ENCODE measurements at regions not wholly inside any gene's neighbourhood (a gene's known extent, or its start where the extent isn't known, plus 50 kb on each side); places are given as distances from the start of the nearest gene placed in this dataset.
"Not testable (repeated sequence)": the region's sequence is repeated elsewhere in the genome, so short reads cannot be mapped to it uniquely, and the experiment has no call there.

DNA sequence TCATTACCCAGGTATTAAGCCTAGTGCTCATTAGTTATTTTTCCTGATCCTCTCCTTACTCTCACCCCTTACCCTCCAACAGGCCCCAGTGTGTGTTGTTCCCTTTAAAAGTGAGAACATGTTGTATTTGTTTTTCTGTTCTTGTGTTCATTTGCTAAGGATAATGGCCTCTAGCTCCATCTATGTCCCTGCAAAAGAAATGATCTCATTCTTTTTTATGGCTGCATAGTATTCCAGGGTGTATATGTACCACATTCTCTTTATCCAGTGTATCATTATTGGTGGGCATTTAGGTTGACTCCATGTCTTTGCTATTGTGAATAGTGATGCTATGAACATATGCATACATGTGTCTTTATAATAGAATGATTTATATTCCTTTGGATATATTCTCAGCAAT lies 185.0 kb upstream of the SMIM30 start:
- DNase-seq; H3K79me1 ChIP-seq (replicated peaks; ENCODE audit: low read length, poor library complexity, severe bottlenecking); H2AK5ac ChIP-seq (ENCODE audit: low read length, severe bottlenecking); H3K4ac ChIP-seq (ENCODE audit: low read depth in 1 of 2, low read length in 2 of 2); H3K9me3 ChIP-seq (ENCODE audit: control insufficient read depth, low read length); H3K18ac ChIP-seq (ENCODE audit: low read depth in 1 of 2, low read length in 2 of 2); H3K27me3 ChIP-seq (ENCODE audit: control insufficient read depth in 1 of 2, insufficient read depth in 1 of 2, low read length in 2 of 2); H3K14ac ChIP-seq (ENCODE audit: low read length in 2 of 2); H3K4me1 ChIP-seq (ENCODE audit: control insufficient read depth, insufficient read depth, low read depth, low read length); H3K4me3 ChIP-seq (ENCODE audit: insufficient read depth in 1 of 2, low read depth in 1 of 2, low read length in 2 of 2); H3K23ac ChIP-seq (ENCODE audit: low read length in 2 of 2); H3K4me2 ChIP-seq (ENCODE audit: low read length, poor library complexity, severe bottlenecking); H2BK120ac ChIP-seq (ENCODE audit: low read depth, low read length); H2AFZ ChIP-seq (ENCODE audit: low read depth, low read length); H3K9ac ChIP-seq (ENCODE audit: low read length); H2BK5ac ChIP-seq (ENCODE audit: low read depth, low read length, poor library complexity, severe bottlenecking); H4K8ac ChIP-seq (ENCODE audit: low read length); H4K91ac ChIP-seq (ENCODE audit: low read length); H3K36me3 ChIP-seq (ENCODE audit: control insufficient read depth in 1 of 2, insufficient read depth in 2 of 2, low read depth in 1 of 2, low read length in 2 of 2); H3K27ac ChIP-seq (ENCODE audit: low read length, poor library complexity, severe bottlenecking); H2BK15ac ChIP-seq (ENCODE audit: low read depth, poor library complexity, severe bottlenecking); H2BK12ac ChIP-seq (ENCODE audit: low read length in 2 of 2): not testable (repeated sequence)

DNA sequence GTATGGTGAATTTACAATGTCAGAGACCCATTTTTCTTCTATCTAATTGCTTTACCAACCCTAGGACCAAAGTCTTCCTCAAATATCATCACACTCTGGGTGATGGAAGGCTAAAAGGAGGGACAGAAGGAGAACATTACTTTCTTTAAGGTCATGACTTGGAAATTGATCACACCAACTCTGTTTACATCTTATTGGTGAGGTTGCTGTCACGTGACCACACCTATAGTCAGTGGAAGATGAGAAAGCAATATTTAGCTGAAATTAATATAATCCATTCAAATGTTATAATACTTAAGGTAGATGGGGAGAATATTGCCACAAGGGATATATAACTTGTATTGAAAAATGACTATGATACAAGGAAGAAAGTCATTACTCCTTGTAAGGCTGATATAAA lies 183.6 kb upstream of the SMIM30 start:
- no peak for DNase-seq
- no peak overlapping the region for H2BK5ac ChIP-seq (ENCODE audit: low read depth, low read length, poor library complexity, severe bottlenecking)
- H3K14ac ChIP-seq (ENCODE audit: low read length in 2 of 2) = no peak overlapping the region
- WGBS = no CpG with 5 or more reads among the region's 1 CpG
- H2BK15ac ChIP-seq (ENCODE audit: low read depth, poor library complexity, severe bottlenecking) = no peak overlapping the region
- H3K4me3 ChIP-seq (ENCODE audit: insufficient read depth in 1 of 2, low read depth in 1 of 2, low read length in 2 of 2) = no peak overlapping the region
- no peaks in the 10 kb centered on the region for H3K27me3 ChIP-seq (ENCODE audit: control insufficient read depth in 1 of 2, insufficient read depth in 1 of 2, low read length in 2 of 2)
- H2AK5ac ChIP-seq (ENCODE audit: low read length, severe bottlenecking) = no peak overlapping the region
- no peak overlapping the region for H3K27ac ChIP-seq (ENCODE audit: low read length, poor library complexity, severe bottlenecking)
- no peak overlapping the region for H3K23ac ChIP-seq (ENCODE audit: low read length in 2 of 2)
- H2AFZ ChIP-seq (ENCODE audit: low read depth, low read length) = no peak overlapping the region
- no peak overlapping the region for H3K9ac ChIP-seq (ENCODE audit: low read length)
- no peaks in the 10 kb centered on the region for H3K4me1 ChIP-seq (ENCODE audit: control insufficient read depth, insufficient read depth, low read depth, low read length)
- no peak overlapping the region for H3K4me2 ChIP-seq (ENCODE audit: low read length, poor library complexity, severe bottlenecking)
- no peak overlapping the region for H2BK120ac ChIP-seq (ENCODE audit: low read depth, low read length)
- no peak overlapping the region for H2BK12ac ChIP-seq (ENCODE audit: low read length in 2 of 2)
- no peaks in the 10 kb centered on the region for H3K36me3 ChIP-seq (ENCODE audit: control insufficient read depth in 1 of 2, insufficient read depth in 2 of 2, low read depth in 1 of 2, low read length in 2 of 2)
- H3K9me3 ChIP-seq (ENCODE audit: control insufficient read depth, low read length) = peaks cover 3% of the 10 kb centered on the region
- H3K18ac ChIP-seq (ENCODE audit: low read depth in 1 of 2, low read length in 2 of 2) = no peak overlapping the region
- H3K4ac ChIP-seq (ENCODE audit: low read depth in 1 of 2, low read length in 2 of 2) = no peak overlapping the region
- no peaks in the 10 kb centered on the region for H3K79me1 ChIP-seq (replicated peaks; ENCODE audit: low read length, poor library complexity, severe bottlenecking)
- no peak overlapping the region for H4K91ac ChIP-seq (ENCODE audit: low read length)
- H4K8ac ChIP-seq (ENCODE audit: low read length) = no peak overlapping the region

DNA sequence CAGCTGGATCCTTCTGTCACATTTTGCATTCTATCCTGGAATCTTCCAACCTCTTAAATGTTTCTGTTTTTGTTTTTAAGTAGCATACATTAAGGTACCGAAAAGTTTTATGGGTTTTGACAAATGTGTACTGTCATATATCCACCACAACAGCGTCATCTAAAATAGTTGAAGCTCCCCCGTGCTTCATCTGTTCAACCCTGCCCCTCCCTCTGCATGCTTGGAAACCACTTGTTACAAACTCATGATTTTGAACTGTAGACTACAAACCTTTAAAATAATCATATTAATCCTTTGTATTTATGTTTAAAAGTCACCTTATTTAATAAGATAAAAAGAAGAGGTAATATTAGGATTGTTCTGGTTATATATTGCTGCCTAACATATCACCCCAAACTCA lies 182.8 kb upstream of the SMIM30 start:
- Histone ChIP-seq H2AFZ (ENCODE audit: low read depth, low read length) (no peak overlapping the region), H2BK5ac (ENCODE audit: low read depth, low read length, poor library complexity, severe bottlenecking) (no peak overlapping the region)
- WGBS = no CpG with 5 or more reads among the region's 3 CpGs

DNA sequence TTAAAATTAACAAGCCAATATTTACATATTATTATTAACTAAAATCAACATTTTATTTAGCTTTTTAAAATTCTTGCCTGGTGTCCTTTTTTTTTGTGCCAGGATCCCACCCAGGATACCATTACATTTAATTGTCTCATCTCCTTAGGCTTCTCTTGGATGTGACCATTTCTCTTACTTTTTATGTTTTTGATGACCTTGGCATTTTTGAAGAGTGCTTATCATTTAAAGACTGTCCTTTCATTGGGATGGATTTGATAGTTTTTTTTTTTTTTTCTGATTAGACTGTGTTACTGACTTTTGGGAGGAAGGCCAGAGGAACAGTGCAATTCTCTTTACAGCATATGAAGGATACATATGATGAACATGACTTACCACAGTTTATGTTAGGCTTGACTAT lies 181.4 kb upstream of the SMIM30 start:
- no peaks in the 10 kb centered on the region for H3K9me3 ChIP-seq (ENCODE audit: control insufficient read depth, low read length)
- H2AK5ac ChIP-seq (ENCODE audit: low read length, severe bottlenecking) = no peak overlapping the region
- no peak overlapping the region for H3K4ac ChIP-seq (ENCODE audit: low read depth in 1 of 2, low read length in 2 of 2)
- H3K4me2 ChIP-seq (ENCODE audit: low read length, poor library complexity, severe bottlenecking) = no peak overlapping the region
- H2BK5ac ChIP-seq (ENCODE audit: low read depth, low read length, poor library complexity, severe bottlenecking) = no peak overlapping the region
- DNase-seq = no peak
- no peak overlapping the region for H4K8ac ChIP-seq (ENCODE audit: low read length)
- no peak overlapping the region for H2BK12ac ChIP-seq (ENCODE audit: low read length in 2 of 2)
- no peak overlapping the region for H4K91ac ChIP-seq (ENCODE audit: low read length)
- H2BK15ac ChIP-seq (ENCODE audit: low read depth, poor library complexity, severe bottlenecking) = no peak overlapping the region
- no peak overlapping the region for H2AFZ ChIP-seq (ENCODE audit: low read depth, low read length)
- H3K9ac ChIP-seq (ENCODE audit: low read length) = no peak overlapping the region
- no peaks in the 10 kb centered on the region for H3K79me1 ChIP-seq (replicated peaks; ENCODE audit: low read length, poor library complexity, severe bottlenecking)
- no peak overlapping the region for H3K27ac ChIP-seq (ENCODE audit: low read length, poor library complexity, severe bottlenecking)
- H3K23ac ChIP-seq (ENCODE audit: low read length in 2 of 2) = no peak overlapping the region
- H3K18ac ChIP-seq (ENCODE audit: low read depth in 1 of 2, low read length in 2 of 2) = no peak overlapping the region
- no peak overlapping the region for H2BK120ac ChIP-seq (ENCODE audit: low read depth, low read length)
- no peak overlapping the region for H3K4me3 ChIP-seq (ENCODE audit: insufficient read depth in 1 of 2, low read depth in 1 of 2, low read length in 2 of 2)
- no peaks in the 10 kb centered on the region for H3K4me1 ChIP-seq (ENCODE audit: control insufficient read depth, insufficient read depth, low read depth, low read length)
- H3K27me3 ChIP-seq (ENCODE audit: control insufficient read depth in 1 of 2, insufficient read depth in 1 of 2, low read length in 2 of 2) = no peaks in the 10 kb centered on the region
- H3K36me3 ChIP-seq (ENCODE audit: control insufficient read depth in 1 of 2, insufficient read depth in 2 of 2, low read depth in 1 of 2, low read length in 2 of 2) = no peaks in the 10 kb centered on the region
- H3K14ac ChIP-seq (ENCODE audit: low read length in 2 of 2) = no peak overlapping the region

More for the DNA sequence above, 182.8 kb upstream of the SMIM30 start:
- H2BK12ac ChIP-seq (ENCODE audit: low read length in 2 of 2) = no peak overlapping the region
- no peak overlapping the region for H3K27ac ChIP-seq (ENCODE audit: low read length, poor library complexity, severe bottlenecking)
- H4K8ac ChIP-seq (ENCODE audit: low read length) = no peak overlapping the region
- no peak overlapping the region for H2AK5ac ChIP-seq (ENCODE audit: low read length, severe bottlenecking)
- no peak overlapping the region for H3K4me3 ChIP-seq (ENCODE audit: insufficient read depth in 1 of 2, low read depth in 1 of 2, low read length in 2 of 2)
- H3K4ac ChIP-seq (ENCODE audit: low read depth in 1 of 2, low read length in 2 of 2) = no peak overlapping the region
- no peak overlapping the region for H3K14ac ChIP-seq (ENCODE audit: low read length in 2 of 2)
- H3K9ac ChIP-seq (ENCODE audit: low read length) = no peak overlapping the region
- no peak overlapping the region for H3K4me2 ChIP-seq (ENCODE audit: low read length, poor library complexity, severe bottlenecking)
- H3K23ac ChIP-seq (ENCODE audit: low read length in 2 of 2) = no peak overlapping the region
- no peak overlapping the region for H3K18ac ChIP-seq (ENCODE audit: low read depth in 1 of 2, low read length in 2 of 2)
- H4K91ac ChIP-seq (ENCODE audit: low read length) = no peak overlapping the region
- no peaks in the 10 kb centered on the region for H3K9me3 ChIP-seq (ENCODE audit: control insufficient read depth, low read length)
- H3K36me3 ChIP-seq (ENCODE audit: control insufficient read depth in 1 of 2, insufficient read depth in 2 of 2, low read depth in 1 of 2, low read length in 2 of 2) = no peaks in the 10 kb centered on the region
- H2BK15ac ChIP-seq (ENCODE audit: low read depth, poor library complexity, severe bottlenecking) = no peak overlapping the region
- H3K79me1 ChIP-seq (replicated peaks; ENCODE audit: low read length, poor library complexity, severe bottlenecking) = no peaks in the 10 kb centered on the region
- no peaks in the 10 kb centered on the region for H3K27me3 ChIP-seq (ENCODE audit: control insufficient read depth in 1 of 2, insufficient read depth in 1 of 2, low read length in 2 of 2)
- no peak for DNase-seq
- H2BK120ac ChIP-seq (ENCODE audit: low read depth, low read length) = no peak overlapping the region
- H3K4me1 ChIP-seq (ENCODE audit: control insufficient read depth, insufficient read depth, low read depth, low read length) = no peaks in the 10 kb centered on the region
